Endothelial cell of umbilical vein (primary cell): ENCODE measurements at regions not wholly inside any gene's neighbourhood (a gene's known extent, or its start where the extent isn't known, plus 50 kb on each side); places are given as distances from the start of the nearest gene placed in this dataset.

ENCODE experiments used
- BruUV-seq: library from RNA; stranded (reverse); fragments of 400-500 nt; replicated peaks from 2 replicates; lab custom pipeline; 2021; lab: Mats Ljungman, UMichigan
- CTCF ChIA-PET: fragments of 300-600, 350-600 bp; sonication (Branson Sonifier 250); formaldehyde crosslinking; loops from one replicate; lab custom pipeline; 2021; ENCODE audit warnings: antibody characterized with exemption, inconsistent platforms; lab: Charles Lee
- POLR2A ChIA-PET: fragments of 300-600, 350-600 bp; sonication (Branson Sonifier 250); formaldehyde crosslinking; loops from one replicate; lab custom pipeline; 2021; ENCODE audit warnings: antibody characterized with exemption, inconsistent platforms; lab: Charles Lee
- DNase-seq: peaks from one replicate; pipeline ENCODE4 v3.0.0-alpha.2; 2011; ENCODE audit warnings: low read depth, low spot score
- FAIRE-seq: peaks from 2 replicates; lab custom pipeline; 2011; peaks lifted over from hg19 to GRCh38; lab: Jason Lieb, UNC
- H2AFZ ChIP-seq: 2 replicates; pipeline ENCODE4 v1.6.0; 2012; ENCODE audit warnings: low read depth, low read length, control low read depth, inconsistent platforms
- H3K27ac ChIP-seq: 2 replicates; pipeline ENCODE4 v1.5.1; 2011; ENCODE audit warnings: low read depth, mild to moderate bottlenecking, control low read depth, low read length, moderate library complexity; ENCODE audit not compliant: insufficient read depth
- H3K27me3 ChIP-seq, 2 experiments: 2 replicates each; pipeline versions ENCODE4 v1.6.0 to v1.6.1; 2011; ENCODE audit warnings: low read length in 2 of 2, mixed read lengths in 1 of 2; ENCODE audit not compliant: control insufficient read depth in 2 of 2, insufficient read depth in 2 of 2
- H3K36me3 ChIP-seq, 2 experiments: 2 replicates in 1 of 2; 3 replicates in 1 of 2; pipeline ENCODE4 v1.5.1; 2011; ENCODE audit warnings: low read length in 2 of 2, mild to moderate bottlenecking in 1 of 2, moderate library complexity in 1 of 2; ENCODE audit not compliant: control insufficient read depth in 2 of 2, insufficient read depth in 2 of 2; ENCODE audit errors: extremely low read depth in 1 of 2
- H3K4me1 ChIP-seq: 3 replicates; pipeline ENCODE4 v1.5.1; 2011; ENCODE audit warnings: mild to moderate bottlenecking, low read length; ENCODE audit not compliant: control insufficient read depth, insufficient read depth; ENCODE audit errors: extremely low read depth
- H3K4me2 ChIP-seq: 2 replicates; pipeline ENCODE4 v1.6.1; 2011; ENCODE audit warnings: low read length, control low read depth, mixed read lengths; ENCODE audit not compliant: insufficient read depth
- H3K4me3 ChIP-seq, 3 experiments: fragments of 200-600 bp in 1 of 3; sonication (generic), shearing (Covaris generic) in 1 of 3; replicated peaks in 1 of 3; 2 replicates each; pipeline ENCODE4 v1.5.1; 2011 to 2016; ENCODE audit warnings: control low read depth in 3 of 3, low read length in 3 of 3, mild to moderate bottlenecking in 2 of 3, inconsistent platforms in 1 of 3, low read depth in 1 of 3, moderate library complexity in 1 of 3; ENCODE audit not compliant: insufficient read depth in 1 of 3
- H3K79me2 ChIP-seq: 2 replicates; pipeline ENCODE4 v1.6.0; 2012; ENCODE audit warnings: low read length, inconsistent platforms; ENCODE audit not compliant: control insufficient read depth, insufficient read depth
- H3K9ac ChIP-seq: replicated peaks from 2 replicates; pipeline ENCODE3; 2011; ENCODE audit warnings: low read length, control low read depth; ENCODE audit not compliant: insufficient read depth; ENCODE audit errors: extremely low read depth
- H3K9me1 ChIP-seq: replicated peaks from 3 replicates; pipeline ENCODE4 v1.6.0; 2011; ENCODE audit warnings: mild to moderate bottlenecking, low read length; ENCODE audit not compliant: control insufficient read depth, insufficient read depth; ENCODE audit errors: extremely low read depth
- H3K9me3 ChIP-seq: replicated peaks from 2 replicates; pipeline ENCODE4 v1.5.1; 2012; ENCODE audit warnings: low read length, inconsistent platforms; ENCODE audit not compliant: control insufficient read depth, insufficient read depth
- H4K20me1 ChIP-seq: replicated peaks from 2 replicates; pipeline ENCODE3; 2011; ENCODE audit warnings: mild to moderate bottlenecking, low read length; ENCODE audit not compliant: control insufficient read depth, insufficient read depth; ENCODE audit errors: extremely low read depth
- CTCF ChIP-seq, 2 donors: IDR thresholded peaks; 1 replicate in 1 of 2; 2 replicates in 1 of 2; pipeline ENCODE4 v1.5.1; 2011; ENCODE audit warnings: low read length in 2 of 2, mild to moderate bottlenecking in 2 of 2, moderate library complexity in 2 of 2, control low read depth in 1 of 2, inconsistent platforms in 1 of 2, low read depth in 1 of 2; ENCODE audit not compliant: insufficient read depth in 1 of 2; ENCODE audit errors: extremely low read depth in 1 of 2
- EZH2 ChIP-seq: IDR thresholded peaks from 2 replicates; pipeline ENCODE4 v1.6.1; 2012; ENCODE audit warnings: borderline replicate concordance, low read depth, mild to moderate bottlenecking, moderate library complexity, low read length, inconsistent platforms; ENCODE audit not compliant: severe bottlenecking
- FOS ChIP-seq: IDR thresholded peaks from 2 replicates; pipeline ENCODE4 v1.6.1; 2011; ENCODE audit warnings: mild to moderate bottlenecking, low read length, moderate library complexity, borderline replicate concordance; ENCODE audit not compliant: insufficient read depth
- GATA2 ChIP-seq: IDR thresholded peaks from 2 replicates; pipeline ENCODE4 v1.7.0; 2011; ENCODE audit warnings: low read depth, mild to moderate bottlenecking, moderate library complexity, mixed read lengths, low read length; ENCODE audit not compliant: insufficient read length, insufficient read depth
- JUN ChIP-seq: IDR thresholded peaks from 2 replicates; pipeline ENCODE4 v1.6.1; 2011; ENCODE audit warnings: borderline replicate concordance, low read depth; ENCODE audit not compliant: insufficient read length, insufficient read depth
- MAX ChIP-seq: IDR thresholded peaks from 2 replicates; pipeline ENCODE4 v1.6.1; 2011; ENCODE audit not compliant: insufficient read depth, insufficient read length
- MYC ChIP-seq: IDR thresholded peaks from one replicate; pipeline ENCODE4 v1.6.1; 2011; ENCODE audit warnings: mild to moderate bottlenecking, low read depth, low read length
- POLR2A ChIP-seq: IDR thresholded peaks from 2 replicates; pipeline ENCODE4 v1.6.1; 2012; ENCODE audit warnings: low read depth, mild to moderate bottlenecking, control low read depth, low read length
- POLR2AphosphoS5 ChIP-seq: IDR thresholded peaks from 2 replicates; pipeline ENCODE4 v1.6.1; 2012; ENCODE audit warnings: low read depth, mild to moderate bottlenecking, control low read depth, low read length, moderate library complexity; ENCODE audit not compliant: insufficient read depth
- dilution Hi-C: fragments of 300-500 bp; cut with MboI; formaldehyde crosslinking; loops from one replicate; pipeline ENCODE4 v1.15.0; 2019; ENCODE audit warnings: low sequenced_read_pairs; ENCODE audit not compliant: extremely low pct_ligation_motif_present
- intact Hi-C: fragments of 100-400 bp; cut with micrococcal nuclease; formaldehyde crosslinking; loops from one replicate; pipeline ENCODE4 v1.10.0; 2022

- H3K4me1 ChIP-seq = no peaks in the 10 kb centered on the region
- TF ChIP-seq JUN (no peak), POLR2A (no peak), EZH2 (no peak), MYC (no peak), MAX (no peak), CTCF (IDR thresholded peaks at IDR 0.05; ENCODE audit: extremely low read depth in 1 of 2, insufficient read depth in 1 of 2, low read depth in 1 of 2, low read length in 2 of 2) (no peak), POLR2AphosphoS5 (no peak), GATA2 (no peak), FOS (no peak)
- CTCF ChIA-PET = no interaction called here
- no peak overlapping the region for H3K9ac ChIP-seq
- no peak overlapping the region for H3K27ac ChIP-seq
- H3K9me3 ChIP-seq = no peaks in the 10 kb centered on the region
- DNase-seq (no peak), FAIRE-seq (no peak)
- intact Hi-C loops = no loop called here
- POLR2A ChIA-PET = no interaction called here
- no peaks in the 10 kb centered on the region for H4K20me1 ChIP-seq
- no TSS peak for BruUV-seq
- no peak overlapping the region for H3K4me2 ChIP-seq
- no peak overlapping the region for H2AFZ ChIP-seq
- H3K27me3 ChIP-seq = no peaks in the 10 kb centered on the region
- no peaks in the 10 kb centered on the region for H3K79me2 ChIP-seq
- dilution Hi-C loops = no loop called here
- no peaks in the 10 kb centered on the region for H3K9me1 ChIP-seq
- no peak overlapping the region for H3K4me3 ChIP-seq
- no peaks in the 10 kb centered on the region for H3K36me3 ChIP-seq
Observed at GRCh38 chr4:27775156-27775555, 914.5 kb downstream of the STIM2 start.
